NB4 (cell line): ENCODE measurements at regions not wholly inside any gene's neighbourhood (a gene's known extent, or its start where the extent isn't known, plus 50 kb on each side); places are given as distances from the start of the nearest gene placed in this dataset.

Experiments
- DNase-seq: peaks from one replicate; pipeline ENCODE4 v3.0.0; 2010; ENCODE audit warnings: low read depth
- H3K4me3 ChIP-seq: one replicate; pipeline ENCODE4 v1.5.1; 2011; ENCODE audit warnings: mild to moderate bottlenecking, low read depth, low read length, moderate library complexity
- CTCF ChIP-seq: IDR thresholded peaks from one replicate; pipeline ENCODE4 v1.5.1; 2012; ENCODE audit warnings: low read depth, low read length
- MYC ChIP-seq: IDR thresholded peaks from 2 replicates; pipeline ENCODE4 v1.6.1; 2011; ENCODE audit warnings: low read depth, low read length
- POLR2A ChIP-seq: IDR thresholded peaks from 2 replicates; pipeline ENCODE4 v1.6.1; 2011; ENCODE audit warnings: mild to moderate bottlenecking; ENCODE audit not compliant: insufficient read length; ENCODE audit errors: extremely low read depth
- TF ChIP-seq, protein P1 (sequence below): IDR thresholded peaks from 2 replicates; pipeline ENCODE4 v1.6.1; 2011; ENCODE audit warnings: low read depth, low read length

DNA sequence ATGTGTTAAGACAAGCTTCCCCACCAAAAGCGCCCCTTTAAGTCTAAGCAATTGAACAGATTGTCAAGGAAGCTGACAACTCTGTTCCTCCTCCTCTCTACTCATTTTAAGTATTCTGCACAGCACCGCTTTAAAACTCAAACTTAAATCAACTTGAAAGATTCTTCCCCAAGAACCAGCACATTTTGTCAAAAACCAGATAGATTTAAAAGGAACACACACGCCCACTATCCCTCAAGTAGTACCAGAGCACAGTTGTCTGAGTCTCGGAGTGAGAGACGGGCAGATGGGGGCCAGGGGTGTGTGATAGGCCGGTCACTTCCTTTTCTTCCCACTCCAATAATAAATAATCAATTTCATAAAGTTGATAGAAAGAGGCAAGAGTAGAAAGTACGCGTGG is 67.7 kb upstream of the POU3F3 start:
- no peak overlapping the region for H3K4me3 ChIP-seq
- DNase-seq: no peak
- no peak for TF ChIP-seq MYC
- TF ChIP-seq CTCF: no peak
- no peak for TF ChIP-seq POLR2A
- TF ChIP-seq, protein P1, sequence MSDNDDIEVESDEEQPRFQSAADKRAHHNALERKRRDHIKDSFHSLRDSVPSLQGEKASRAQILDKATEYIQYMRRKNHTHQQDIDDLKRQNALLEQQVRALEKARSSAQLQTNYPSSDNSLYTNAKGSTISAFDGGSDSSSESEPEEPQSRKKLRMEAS: no peak

- DNase-seq: peak; percentile 8
- H3K4me3 ChIP-seq: no peak overlapping the region
- TF ChIP-seq, protein P1: no peak
- TF ChIP-seq CTCF: no peak
- no peak for TF ChIP-seq POLR2A
- no peak for TF ChIP-seq MYC
Measured at GRCh38 chr2:104786821-104787220, 67.1 kb upstream of the POU3F3 start.

GRCh38 chr2:104787298-104788065 is 66.4 kb upstream of the POU3F3 start:
- TF ChIP-seq CTCF (no peak), MYC (no peak), POLR2A (no peak)
- TF ChIP-seq, protein P1: no peak
- DNase-seq: no peak

DNA sequence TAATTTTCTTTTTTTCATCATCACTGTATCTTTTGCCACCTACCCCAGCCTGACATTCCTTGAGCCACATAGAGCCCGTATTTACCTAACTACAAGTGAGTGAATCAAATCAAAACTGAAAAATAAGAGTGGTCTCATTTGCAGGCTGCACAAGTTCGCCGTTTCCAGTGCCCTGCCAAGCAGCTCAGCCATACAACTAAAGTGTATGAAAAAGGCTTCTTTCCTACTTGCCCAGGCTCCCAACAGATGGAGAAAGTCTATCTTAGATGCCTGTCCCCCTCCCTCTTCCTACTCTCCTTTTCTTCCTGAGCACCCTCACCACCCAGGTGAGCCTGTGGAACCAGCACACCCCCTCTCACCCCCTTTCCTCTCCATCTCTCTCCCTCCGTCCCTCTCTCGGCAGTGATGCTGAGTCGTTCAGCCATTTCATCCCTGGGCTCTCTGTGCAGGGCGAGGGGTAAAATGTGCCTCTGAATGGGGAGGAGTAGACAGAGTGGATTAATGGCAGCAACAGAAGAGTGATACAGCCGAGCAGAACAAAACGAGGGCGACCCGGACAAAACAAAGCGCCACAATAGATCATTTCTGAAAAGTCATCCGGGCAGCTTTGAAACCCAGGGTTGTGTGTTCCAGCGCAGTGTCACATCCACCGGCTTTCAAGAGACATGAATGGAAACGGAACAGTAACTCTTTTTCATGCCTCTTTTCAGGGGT is 65.0 kb upstream of the POU3F3 start:
- TF ChIP-seq CTCF (no peak), POLR2A (no peak), MYC (no peak)
- TF ChIP-seq, protein P1: no peak
- no peak overlapping the region for H3K4me3 ChIP-seq
- DNase-seq: no peak

More at GRCh38 chr2:104787298-104788065, 66.4 kb upstream of the POU3F3 start:
- no peak overlapping the region for H3K4me3 ChIP-seq

GRCh38 chr2:104790100-104790811 is 63.7 kb upstream of the POU3F3 start:
- no peak for DNase-seq
- H3K4me3 ChIP-seq: no peak overlapping the region
- TF ChIP-seq, protein P1: no peak
- TF ChIP-seq MYC (no peak), CTCF (no peak), POLR2A (no peak)
